ENCODE measurements at regions not wholly inside any gene's neighbourhood (a gene's known extent, or its start where the extent isn't known, plus 50 kb on each side); places are given as distances from the start of the nearest gene placed in this dataset.

DNA sequence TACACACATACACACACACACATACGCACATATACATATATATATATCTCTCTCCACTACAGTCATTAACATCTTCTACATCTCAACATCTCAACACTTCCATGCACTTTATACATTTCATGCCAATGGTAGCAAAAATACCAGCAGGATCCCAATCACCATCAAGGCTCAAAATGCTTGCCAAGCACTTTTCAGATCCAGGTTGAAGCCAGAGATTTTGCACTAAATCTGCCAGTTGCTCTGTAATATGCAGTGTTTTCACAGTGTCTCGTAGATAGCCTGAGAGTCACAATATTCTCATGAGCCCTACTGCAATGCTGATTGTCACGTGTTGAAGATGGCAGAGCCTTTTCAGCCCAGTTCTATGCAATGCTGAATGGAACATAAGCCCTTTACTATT, 1140.9 kb upstream of the C9orf72 start:
- intact Hi-C loops (cut with DNase I): no loop called here
- TF ChIP-seq CTCF (IDR thresholded peaks at IDR 0.05): no peak
- no peaks in the 10 kb centered on the region for H3K4me1 ChIP-seq

GRCh38 chr9:28718226-28718625, 1144.9 kb upstream of the C9orf72 start:
- Histone ChIP-seq H3K36me3 (no peaks in the 10 kb centered on the region), H3K27ac (no peak overlapping the region), H3K9ac (ENCODE audit: low read depth in 2 of 2, low read length in 2 of 2) (no peak overlapping the region), H3K9me3 (no peaks in the 10 kb centered on the region), H3K27me3 (no peaks in the 10 kb centered on the region), H3K4me3 (no peak overlapping the region), H3K4me1 (no peaks in the 10 kb centered on the region)
- no peak for TF ChIP-seq CTCF (IDR thresholded peaks at IDR 0.05)
- DNase-seq: no peak
- intact Hi-C loops (cut with DNase I): no loop called here

More for the DNA sequence above, 1140.9 kb upstream of the C9orf72 start:
- no peak overlapping the region for H3K27ac ChIP-seq
- no peaks in the 10 kb centered on the region for H3K36me3 ChIP-seq
- no peaks in the 10 kb centered on the region for H3K9me3 ChIP-seq
- H3K9ac ChIP-seq (ENCODE audit: low read depth in 2 of 2, low read length in 2 of 2): no peak overlapping the region
- no peaks in the 10 kb centered on the region for H3K27me3 ChIP-seq
- H3K4me3 ChIP-seq: no peak overlapping the region
- DNase-seq: no peak

DNA sequence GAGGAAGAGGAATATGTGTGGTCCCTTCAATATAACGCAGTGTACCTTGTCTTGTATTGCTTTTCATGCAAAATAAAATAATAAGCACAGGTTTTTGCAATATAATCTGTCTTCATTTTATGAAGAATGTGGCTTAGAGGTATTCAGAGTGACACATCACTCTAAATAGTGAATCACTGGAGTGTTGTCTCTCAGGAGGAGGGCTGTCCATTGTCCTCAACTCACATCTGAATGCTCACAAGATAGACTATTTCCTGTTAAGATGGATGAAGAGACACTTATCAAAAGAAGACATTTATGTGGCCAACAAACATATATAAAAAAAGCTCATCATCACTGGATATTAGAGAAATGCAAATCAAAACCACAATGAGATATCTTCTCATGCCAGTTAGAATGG, 1147.5 kb upstream of the C9orf72 start:
- intact Hi-C loops (cut with DNase I): no loop called here
- TF ChIP-seq CTCF (IDR thresholded peaks at IDR 0.05): no peak
- DNase-seq: no peak
- no peaks in the 10 kb centered on the region for H3K27me3 ChIP-seq
- H3K9me3 ChIP-seq: no peaks in the 10 kb centered on the region
- no peak overlapping the region for H3K4me3 ChIP-seq
- no peaks in the 10 kb centered on the region for H3K4me1 ChIP-seq
- no peak overlapping the region for H3K9ac ChIP-seq (ENCODE audit: low read depth in 2 of 2, low read length in 2 of 2)
- H3K36me3 ChIP-seq: no peaks in the 10 kb centered on the region
- H3K27ac ChIP-seq: no peak overlapping the region

GRCh38 chr9:28730111-28730510, 1156.8 kb upstream of the C9orf72 start:
- no peaks in the 10 kb centered on the region for H3K9me3 ChIP-seq
- no peaks in the 10 kb centered on the region for H3K36me3 ChIP-seq
- H3K4me3 ChIP-seq: no peak overlapping the region
- no peak for TF ChIP-seq CTCF (IDR thresholded peaks at IDR 0.05)
- H3K9ac ChIP-seq (ENCODE audit: low read depth in 2 of 2, low read length in 2 of 2): no peak overlapping the region
- no peaks in the 10 kb centered on the region for H3K27me3 ChIP-seq
- H3K4me1 ChIP-seq: no peaks in the 10 kb centered on the region
- H3K27ac ChIP-seq: no peak overlapping the region
- DNase-seq: no peak
- intact Hi-C loops (cut with DNase I): no loop called here

GRCh38 chr9:28735738-28736342, 1162.6 kb upstream of the C9orf72 start:
- Histone ChIP-seq H3K9me3 (no peaks in the 10 kb centered on the region), H3K27me3 (no peaks in the 10 kb centered on the region), H3K36me3 (no peaks in the 10 kb centered on the region), H3K4me3 (no peak overlapping the region), H3K9ac (ENCODE audit: low read depth in 2 of 2, low read length in 2 of 2) (no peak overlapping the region), H3K4me1 (no peaks in the 10 kb centered on the region), H3K27ac (no peak overlapping the region)
- no peak for TF ChIP-seq CTCF (IDR thresholded peaks at IDR 0.05)
- no peak for DNase-seq
- intact Hi-C loops (cut with DNase I): no loop called here
